ENCODE measurements at regions not wholly inside any gene's neighbourhood (a gene's known extent, or its start where the extent isn't known, plus 50 kb on each side); places are given as distances from the start of the nearest gene placed in this dataset.

- no peaks in the 10 kb centered on the region for H3K4me1 Mint-ChIP-seq
Observed at GRCh38 chr7:22627136-22627535, 99.9 kb upstream of the IL6 start.

GRCh38 chr7:22625251-22625650 lies 101.7 kb upstream of the IL6 start:
- TF ChIP-seq CTCF (IDR thresholded peaks at IDR 0.05) (no peak), EZH2 (IDR thresholded peaks at IDR 0.05; ENCODE audit: borderline replicate concordance, insufficient read depth, low read depth, low read length, poor library complexity, severe bottlenecking) (no peak)
- Histone ChIP-seq H3K4me1 (ENCODE audit: control insufficient read depth in 2 of 2, insufficient read depth in 2 of 2, low read length in 2 of 2) (no peaks in the 10 kb centered on the region), H4K20me1 (ENCODE audit: control insufficient read depth, insufficient read depth, low read length, poor library complexity, severe bottlenecking) (no peaks in the 10 kb centered on the region), H3K4me3 (ENCODE audit: control extremely low read depth in 1 of 5, extremely low read depth in 1 of 5, insufficient read depth in 1 of 5, low read depth in 2 of 5, low read length in 4 of 5) (no peak overlapping the region), H3K36me3 (replicated peaks in 1 of 2; ENCODE audit: control extremely low read depth in 1 of 2, control insufficient read depth in 1 of 2, extremely low read depth in 1 of 2, insufficient read depth in 2 of 2, low read length in 1 of 2) (peaks cover 0 to 6% of the 10 kb centered on the region in 2 experiments), H2AFZ (ENCODE audit: insufficient read depth, low read depth, low read length, poor library complexity, severe bottlenecking) (no peak overlapping the region), H3K9ac (ENCODE audit: low read length) (no peak overlapping the region), H3K4me2 (replicated peaks; ENCODE audit: low read depth, low read length, poor library complexity, severe bottlenecking) (no peak overlapping the region), H3K27me3 (replicated peaks in 1 of 4; ENCODE audit: control extremely low read depth in 1 of 4, control insufficient read depth in 3 of 4, insufficient read depth in 4 of 4, low read length in 3 of 4) (no peaks in the 10 kb centered on the region), H3K79me2 (ENCODE audit: control insufficient read depth, insufficient read depth, low read length) (no peaks in the 10 kb centered on the region), H3K27ac (ENCODE audit: low read length in 2 of 2) (no peak overlapping the region), H3K9me3 (ENCODE audit: control extremely low read depth in 1 of 3, control insufficient read depth in 2 of 3, insufficient read depth in 1 of 3, low read length in 2 of 3) (no peaks in the 10 kb centered on the region)
- intact Hi-C loops (cut with micrococcal nuclease), result no loop called here
- WGBS (ENCODE audit: insufficient coverage), result no CpG with 5 or more reads among the region's 1 CpG
- DNase-seq (no peak), ATAC-seq (ENCODE audit: low read depth) (no peak)
- H3K9me3 Mint-ChIP-seq (ENCODE audit: insufficient read depth), result peaks cover 1% of the 10 kb centered on the region
- CTCF ChIA-PET, result no interaction called here
- no peak overlapping the region for H3K27ac Mint-ChIP-seq
- H3K4me3 Mint-ChIP-seq, result no peak overlapping the region
- POLR2A ChIA-PET, result no interaction called here
- H3K4me1 Mint-ChIP-seq, result no peaks in the 10 kb centered on the region
- no peaks in the 10 kb centered on the region for H3K27me3 Mint-ChIP-seq

More at GRCh38 chr7:22627136-22627535, 99.9 kb upstream of the IL6 start:
- no peaks in the 10 kb centered on the region for H3K27me3 ChIP-seq (replicated peaks in 1 of 4; ENCODE audit: control extremely low read depth in 1 of 4, control insufficient read depth in 3 of 4, insufficient read depth in 4 of 4, low read length in 3 of 4)
- H3K4me3 Mint-ChIP-seq, result no peak overlapping the region
- ChIA-PET CTCF (no interaction called here), POLR2A (interaction anchor here (0.8 kb wide), 1 partner anchor 52 kb away, joined by 3 read pairs; no protein-coding TSS in a partner anchor)
- no peaks in the 10 kb centered on the region for H3K9me3 Mint-ChIP-seq (ENCODE audit: insufficient read depth)
- H3K4me3 ChIP-seq (ENCODE audit: control extremely low read depth in 1 of 5, extremely low read depth in 1 of 5, insufficient read depth in 1 of 5, low read depth in 2 of 5, low read length in 4 of 5), result no peak overlapping the region
- no CpG with 5 or more reads among the region's 2 CpGs for WGBS (ENCODE audit: insufficient coverage)
- H3K9ac ChIP-seq (ENCODE audit: low read length), result no peak overlapping the region
- no peaks in the 10 kb centered on the region for H3K4me1 ChIP-seq (ENCODE audit: control insufficient read depth in 2 of 2, insufficient read depth in 2 of 2, low read length in 2 of 2)
- H3K27ac Mint-ChIP-seq, result no peak overlapping the region
- no peaks in the 10 kb centered on the region for H3K27me3 Mint-ChIP-seq
- H4K20me1 ChIP-seq (ENCODE audit: control insufficient read depth, insufficient read depth, low read length, poor library complexity, severe bottlenecking), result no peaks in the 10 kb centered on the region
- intact Hi-C loops (cut with micrococcal nuclease), result no loop called here
- no peaks in the 10 kb centered on the region for H3K9me3 ChIP-seq (ENCODE audit: control extremely low read depth in 1 of 3, control insufficient read depth in 2 of 3, insufficient read depth in 1 of 3, low read length in 2 of 3)
- H3K36me3 ChIP-seq (replicated peaks in 1 of 2; ENCODE audit: control extremely low read depth in 1 of 2, control insufficient read depth in 1 of 2, extremely low read depth in 1 of 2, insufficient read depth in 2 of 2, low read length in 1 of 2), result peaks cover 0 to 13% of the 10 kb centered on the region in 2 experiments
- no peak overlapping the region for H3K4me2 ChIP-seq (replicated peaks; ENCODE audit: low read depth, low read length, poor library complexity, severe bottlenecking)
- no peak overlapping the region for H2AFZ ChIP-seq (ENCODE audit: insufficient read depth, low read depth, low read length, poor library complexity, severe bottlenecking)
- ATAC-seq (ENCODE audit: low read depth), result no peak
- H3K79me2 ChIP-seq (ENCODE audit: control insufficient read depth, insufficient read depth, low read length), result no peaks in the 10 kb centered on the region
- H3K27ac ChIP-seq (ENCODE audit: low read length in 2 of 2), result no peak overlapping the region
- no peak for DNase-seq
- TF ChIP-seq EZH2 (IDR thresholded peaks at IDR 0.05; ENCODE audit: borderline replicate concordance, insufficient read depth, low read depth, low read length, poor library complexity, severe bottlenecking) (no peak), CTCF (IDR thresholded peaks at IDR 0.05) (no peak)

All from B cell (primary cell).